CD4-positive, CD25-positive, alpha-beta regulatory T cell (primary cell): ENCODE measurements at regions not wholly inside any gene's neighbourhood (a gene's known extent, or its start where the extent isn't known, plus 50 kb on each side); places are given as distances from the start of the nearest gene placed in this dataset.

Experiments
- ATAC-seq, 2 donors: fragments of 150-1000 bp; cut with Tn5 transposase; one replicate each; pipeline ENCODE4 v1.10.0; 2021; ENCODE audit warnings: low read depth in 2 of 2, moderate number of reproducible peaks in 2 of 2, moderate library complexity in 1 of 2
- DNase-seq, 3 donors: peaks; one replicate each; pipeline versions ENCODE4 v3.0.0 to v3.0.0-alpha.2; 2012 to 2022; ENCODE audit warnings: mixed read lengths in 1 of 3
- H3K27ac ChIP-seq: one replicate; pipeline ENCODE4 v1.7.0; 2013; ENCODE audit warnings: mild to moderate bottlenecking, low read length; ENCODE audit not compliant: insufficient read depth, poor library complexity, severe bottlenecking
- H3K27me3 ChIP-seq: one replicate; pipeline ENCODE4 v1.7.0; 2013; ENCODE audit warnings: low read length; ENCODE audit not compliant: control insufficient read depth, insufficient read depth
- H3K36me3 ChIP-seq: one replicate; pipeline ENCODE4 v1.7.0; 2013; ENCODE audit warnings: mild to moderate bottlenecking, low read length, moderate library complexity; ENCODE audit not compliant: control insufficient read depth, insufficient read depth
- H3K4me1 ChIP-seq: 2 replicates; pipeline ENCODE4 v1.7.0; 2013; ENCODE audit warnings: mild to moderate bottlenecking, low read length; ENCODE audit not compliant: insufficient read depth, control insufficient read depth, poor library complexity, severe bottlenecking
- H3K4me3 ChIP-seq: one replicate; pipeline ENCODE4 v1.7.0; 2013; ENCODE audit warnings: low read depth, mild to moderate bottlenecking, low read length, moderate library complexity
- H3K9me3 ChIP-seq, 2 experiments: 1 replicate in 1 of 2; 2 replicates in 1 of 2; pipeline ENCODE4 v1.7.0; 2013; ENCODE audit warnings: low read length in 2 of 2, mild to moderate bottlenecking in 1 of 2, moderate library complexity in 1 of 2; ENCODE audit not compliant: control insufficient read depth in 2 of 2
- H3K27ac Mint-ChIP-seq, 3 donors: one replicate each; pipeline ENCODE4 v1.8.0; 2020 to 2022; ENCODE audit warnings: mild to moderate bottlenecking in 3 of 3, mixed read lengths in 3 of 3, moderate library complexity in 2 of 3
- H3K27me3 Mint-ChIP-seq: one replicate; pipeline ENCODE4 v1.8.0; 2022; ENCODE audit warnings: mild to moderate bottlenecking, mixed read lengths
- H3K36me3 Mint-ChIP-seq: one replicate; pipeline ENCODE4 v1.8.0; 2020; ENCODE audit warnings: mixed read lengths
- H3K4me1 Mint-ChIP-seq, 4 donors: one replicate each; pipeline ENCODE4 v1.8.0; 2020 to 2022; ENCODE audit warnings: mixed read lengths in 4 of 4, mild to moderate bottlenecking in 1 of 4
- H3K4me3 Mint-ChIP-seq, 4 donors: one replicate each; pipeline ENCODE4 v1.8.0; 2020 to 2022; ENCODE audit warnings: mild to moderate bottlenecking in 4 of 4, mixed read lengths in 4 of 4, moderate library complexity in 3 of 4
- H3K9me3 Mint-ChIP-seq, 7 donors: one replicate each; pipeline ENCODE4 v1.8.0; 2020 to 2022; ENCODE audit warnings: mixed read lengths in 7 of 7, mild to moderate bottlenecking in 3 of 7, moderate library complexity in 2 of 7

- Mint-ChIP-seq H3K27me3 (peaks cover 32% of the 10 kb centered on the region), H3K36me3 (no peaks in the 10 kb centered on the region), H3K9me3 (peaks cover 0 to 7% (median 0%) of the 10 kb centered on the region in 7 donors), H3K27ac (no peak overlapping the region), H3K4me1 (no peaks in the 10 kb centered on the region), H3K4me3 (no peak overlapping the region)
- DNase-seq (peak in 1 of 3 donors; percentile 6), ATAC-seq (no peak)
- Histone ChIP-seq H3K4me1 (no peaks in the 10 kb centered on the region), H3K27me3 (no peaks in the 10 kb centered on the region), H3K27ac (no peak overlapping the region), H3K9me3 (no peaks in the 10 kb centered on the region), H3K4me3 (no peak overlapping the region), H3K36me3 (no peaks in the 10 kb centered on the region)
These were observed 207.4 kb upstream of the HES1 start for GRCh38 chr3:193928354-193929209.

GRCh38 chr3:193929373-193929772 lies 206.6 kb upstream of the HES1 start:
- ATAC-seq: no peak
- H3K4me1 ChIP-seq: no peaks in the 10 kb centered on the region
- H3K27ac ChIP-seq: no peak overlapping the region
- H3K27ac Mint-ChIP-seq: no peak overlapping the region
- peaks cover 37% of the 10 kb centered on the region for H3K27me3 Mint-ChIP-seq
- no peaks in the 10 kb centered on the region for H3K9me3 ChIP-seq
- no peak overlapping the region for H3K4me3 ChIP-seq
- H3K4me3 Mint-ChIP-seq: no peak overlapping the region
- H3K9me3 Mint-ChIP-seq: peaks cover 0 to 7% (median 0%) of the 10 kb centered on the region in 7 donors
- no peaks in the 10 kb centered on the region for H3K36me3 Mint-ChIP-seq
- no peaks in the 10 kb centered on the region for H3K27me3 ChIP-seq
- DNase-seq: no peak
- no peaks in the 10 kb centered on the region for H3K36me3 ChIP-seq
- H3K4me1 Mint-ChIP-seq: no peaks in the 10 kb centered on the region

- peaks cover 37% of the 10 kb centered on the region for H3K27me3 Mint-ChIP-seq
These were observed 205.9 kb upstream of the HES1 start for GRCh38 chr3:193929921-193930646.

GRCh38 chr3:193932136-193932535 lies 203.8 kb upstream of the HES1 start:
- ATAC-seq: no peak
- H3K27me3 Mint-ChIP-seq: peaks cover 39% of the 10 kb centered on the region
- no peaks in the 10 kb centered on the region for H3K36me3 ChIP-seq
- H3K4me3 Mint-ChIP-seq: no peak overlapping the region
- peaks cover 0 to 4% (median 0%) of the 10 kb centered on the region in 7 donors for H3K9me3 Mint-ChIP-seq
- no peak overlapping the region for H3K27ac ChIP-seq
- no peaks in the 10 kb centered on the region for H3K4me1 ChIP-seq
- no peak overlapping the region for H3K4me3 ChIP-seq
- H3K27ac Mint-ChIP-seq: no peak overlapping the region
- DNase-seq: no peak
- H3K36me3 Mint-ChIP-seq: no peaks in the 10 kb centered on the region
- peaks cover 4% of the 10 kb centered on the region for H3K27me3 ChIP-seq
- H3K4me1 Mint-ChIP-seq: no peaks in the 10 kb centered on the region
- H3K9me3 ChIP-seq: no peaks in the 10 kb centered on the region

More at GRCh38 chr3:193929921-193930646, 205.9 kb upstream of the HES1 start:
- Mint-ChIP-seq H3K27ac (no peak overlapping the region), H3K9me3 (peaks cover 0 to 7% (median 0%) of the 10 kb centered on the region in 7 donors), H3K36me3 (no peaks in the 10 kb centered on the region), H3K4me1 (no peaks in the 10 kb centered on the region), H3K4me3 (no peak overlapping the region)
- Histone ChIP-seq H3K27ac (no peak overlapping the region), H3K9me3 (no peaks in the 10 kb centered on the region), H3K27me3 (no peaks in the 10 kb centered on the region), H3K4me3 (no peak overlapping the region), H3K4me1 (no peaks in the 10 kb centered on the region), H3K36me3 (no peaks in the 10 kb centered on the region)
- ATAC-seq: no peak
- no peak for DNase-seq

GRCh38 chr3:193932576-193932975 lies 203.4 kb upstream of the HES1 start:
- DNase-seq (no peak), ATAC-seq (no peak)
- Histone ChIP-seq H3K27ac (no peak overlapping the region), H3K4me3 (no peak overlapping the region), H3K27me3 (peaks cover 5% of the 10 kb centered on the region), H3K4me1 (no peaks in the 10 kb centered on the region), H3K36me3 (no peaks in the 10 kb centered on the region), H3K9me3 (no peaks in the 10 kb centered on the region)
- Mint-ChIP-seq H3K36me3 (no peaks in the 10 kb centered on the region), H3K27ac (no peak overlapping the region), H3K4me1 (no peaks in the 10 kb centered on the region), H3K27me3 (peaks cover 42% of the 10 kb centered on the region), H3K9me3 (peaks cover 0 to 6% (median 0%) of the 10 kb centered on the region in 7 donors), H3K4me3 (no peak overlapping the region)

GRCh38 chr3:193933451-193933850 lies 202.5 kb upstream of the HES1 start:
- peaks cover 5% of the 10 kb centered on the region for H3K27me3 ChIP-seq
- no peak overlapping the region for H3K4me3 ChIP-seq
- Mint-ChIP-seq H3K27ac (no peak overlapping the region), H3K9me3 (peaks cover 0 to 7% (median 0%) of the 10 kb centered on the region in 7 donors), H3K4me1 (no peaks in the 10 kb centered on the region), H3K36me3 (no peaks in the 10 kb centered on the region), H3K27me3 (peaks cover 44% of the 10 kb centered on the region), H3K4me3 (no peak overlapping the region)
- no peaks in the 10 kb centered on the region for H3K4me1 ChIP-seq
- ATAC-seq: no peak
- no peaks in the 10 kb centered on the region for H3K9me3 ChIP-seq
- no peak for DNase-seq
- no peak overlapping the region for H3K27ac ChIP-seq
- no peaks in the 10 kb centered on the region for H3K36me3 ChIP-seq

GRCh38 chr3:193935916-193936315 lies 200.0 kb upstream of the HES1 start:
- Histone ChIP-seq H3K36me3 (no peaks in the 10 kb centered on the region), H3K4me3 (no peak overlapping the region), H3K27ac (no peak overlapping the region), H3K27me3 (peaks cover 5% of the 10 kb centered on the region), H3K9me3 (no peaks in the 10 kb centered on the region), H3K4me1 (no peaks in the 10 kb centered on the region)
- H3K9me3 Mint-ChIP-seq: peaks cover 0 to 3% (median 0%) of the 10 kb centered on the region in 7 donors
- no peak overlapping the region for H3K27ac Mint-ChIP-seq
- H3K4me1 Mint-ChIP-seq: no peaks in the 10 kb centered on the region
- DNase-seq (no peak), ATAC-seq (no peak)
- H3K36me3 Mint-ChIP-seq: no peaks in the 10 kb centered on the region
- peaks cover 50% of the 10 kb centered on the region for H3K27me3 Mint-ChIP-seq
- H3K4me3 Mint-ChIP-seq: no peak overlapping the region
